Astrocyte (in vitro differentiated cells and primary cell): ENCODE measurements at regions not wholly inside any gene's neighbourhood (a gene's known extent, or its start where the extent isn't known, plus 50 kb on each side); places are given as distances from the start of the nearest gene placed in this dataset.

ENCODE experiments used
- DNase-seq: peaks from one replicate; pipeline ENCODE4 v3.0.0-alpha.2; 2010; ENCODE audit warnings: low read depth
- FAIRE-seq: peaks from 2 replicates; lab custom pipeline; 2011; peaks lifted over from hg19 to GRCh38; lab: Jason Lieb, UNC
- H2AFZ ChIP-seq: 2 replicates; pipeline ENCODE4 v1.6.0; 2012; ENCODE audit warnings: low read depth, low read length, inconsistent platforms
- H3K27ac ChIP-seq: 2 replicates; pipeline ENCODE4 v1.5.1; 2011; ENCODE audit warnings: low read depth, low read length, inconsistent platforms
- H3K27me3 ChIP-seq: 2 replicates; pipeline ENCODE4 v1.6.0; 2011; ENCODE audit warnings: low read length, inconsistent platforms; ENCODE audit not compliant: insufficient read depth
- H3K36me3 ChIP-seq: 2 replicates; pipeline ENCODE4 v1.5.1; 2011; ENCODE audit warnings: low read length, inconsistent platforms; ENCODE audit not compliant: insufficient read depth
- H3K4me1 ChIP-seq: 2 replicates; pipeline ENCODE4 v1.5.1; 2011; ENCODE audit warnings: low read length, inconsistent platforms; ENCODE audit not compliant: insufficient read depth
- H3K4me2 ChIP-seq: 2 replicates; pipeline ENCODE4 v1.6.0; 2012; ENCODE audit warnings: low read length, inconsistent platforms
- H3K4me3 ChIP-seq: 2 replicates; pipeline ENCODE4 v1.5.1; 2011; ENCODE audit warnings: low read depth, mild to moderate bottlenecking, low read length, inconsistent platforms; ENCODE audit not compliant: insufficient read depth
- H3K79me2 ChIP-seq: 2 replicates; pipeline ENCODE4 v1.6.0; 2012; ENCODE audit warnings: mild to moderate bottlenecking, low read length, inconsistent platforms; ENCODE audit not compliant: insufficient read depth
- H3K9ac ChIP-seq: 2 replicates; pipeline ENCODE4 v1.6.0; 2012; ENCODE audit warnings: mild to moderate bottlenecking, low read length, inconsistent platforms
- H3K9me3 ChIP-seq: 2 replicates; pipeline ENCODE4 v1.5.1; 2012; ENCODE audit warnings: low read depth, mild to moderate bottlenecking, low read length, inconsistent platforms; ENCODE audit not compliant: insufficient read depth
- H4K20me1 ChIP-seq: 2 replicates; pipeline ENCODE4 v1.6.0; 2012; ENCODE audit warnings: low read length, inconsistent platforms; ENCODE audit not compliant: insufficient read depth
- H3K27ac Mint-ChIP-seq: one replicate; pipeline ENCODE4 v1.8.0; 2021; ENCODE audit warnings: mild to moderate bottlenecking, mixed read lengths; ENCODE audit not compliant: unreplicated experiment
- H3K27me3 Mint-ChIP-seq: one replicate; pipeline ENCODE4 v1.8.0; 2021; ENCODE audit warnings: low read depth, mixed read lengths; ENCODE audit not compliant: unreplicated experiment
- H3K36me3 Mint-ChIP-seq: one replicate; pipeline ENCODE4 v1.8.0; 2021; ENCODE audit warnings: low read depth, mixed read lengths; ENCODE audit not compliant: unreplicated experiment
- H3K4me1 Mint-ChIP-seq: one replicate; pipeline ENCODE4 v1.8.0; 2021; ENCODE audit warnings: low read depth, mixed read lengths; ENCODE audit not compliant: unreplicated experiment
- H3K4me3 Mint-ChIP-seq: one replicate; pipeline ENCODE4 v1.8.0; 2021; ENCODE audit warnings: mild to moderate bottlenecking, moderate library complexity, mixed read lengths; ENCODE audit not compliant: unreplicated experiment
- H3K9me3 Mint-ChIP-seq: one replicate; pipeline ENCODE4 v1.8.0; 2021; ENCODE audit warnings: mild to moderate bottlenecking, mixed read lengths; ENCODE audit not compliant: unreplicated experiment
- CTCF ChIP-seq: IDR thresholded peaks from 2 replicates; pipeline ENCODE4 v1.5.1; 2011; ENCODE audit warnings: low read depth, mild to moderate bottlenecking, inconsistent platforms, low read length, moderate library complexity; ENCODE audit not compliant: insufficient read depth
- EZH2 ChIP-seq: IDR thresholded peaks from 2 replicates; pipeline ENCODE4 v1.6.1; 2012; ENCODE audit warnings: mild to moderate bottlenecking, low read length, inconsistent platforms; ENCODE audit not compliant: insufficient read depth

- no peak overlapping the region for H3K27ac Mint-ChIP-seq
- no peak overlapping the region for H2AFZ ChIP-seq
- no peaks in the 10 kb centered on the region for H3K36me3 ChIP-seq
- H3K4me1 ChIP-seq: no peaks in the 10 kb centered on the region
- H3K36me3 Mint-ChIP-seq: peaks cover 2% of the 10 kb centered on the region
- FAIRE-seq (no peak), DNase-seq (no peak)
- H4K20me1 ChIP-seq: no peaks in the 10 kb centered on the region
- TF ChIP-seq CTCF (no peak), EZH2 (no peak)
- no peaks in the 10 kb centered on the region for H3K79me2 ChIP-seq
- peaks cover 16% of the 10 kb centered on the region for H3K9me3 ChIP-seq
- no peak overlapping the region for H3K9ac ChIP-seq
- peaks cover 38% of the 10 kb centered on the region for H3K9me3 Mint-ChIP-seq
- peaks cover 3% of the 10 kb centered on the region for H3K27me3 Mint-ChIP-seq
- H3K4me3 Mint-ChIP-seq: no peak overlapping the region
- H3K4me3 ChIP-seq: no peak overlapping the region
- H3K4me2 ChIP-seq: no peak overlapping the region
- no peaks in the 10 kb centered on the region for H3K4me1 Mint-ChIP-seq
- H3K27ac ChIP-seq: no peak overlapping the region
- no peaks in the 10 kb centered on the region for H3K27me3 ChIP-seq
Measured at GRCh38 chr4:77336411-77337142, 179.6 kb downstream of the CCNG2 start.

- no peaks in the 10 kb centered on the region for H3K79me2 ChIP-seq
- peaks cover 3% of the 10 kb centered on the region for H3K27me3 Mint-ChIP-seq
- TF ChIP-seq EZH2: no peak
- TF ChIP-seq CTCF: no peak
- H3K4me2 ChIP-seq: no peak overlapping the region
- peaks cover 10% of the 10 kb centered on the region for H3K9me3 ChIP-seq
- H3K4me3 ChIP-seq: no peak overlapping the region
- no peaks in the 10 kb centered on the region for H4K20me1 ChIP-seq
- H2AFZ ChIP-seq: no peak overlapping the region
- H3K4me1 Mint-ChIP-seq: peaks cover 4% of the 10 kb centered on the region
- DNase-seq: no peak
- peaks cover 2% of the 10 kb centered on the region for H3K27me3 ChIP-seq
- H3K27ac ChIP-seq: no peak overlapping the region
- peak overlapping the region; percentile 53 for H3K27ac Mint-ChIP-seq
- no peaks in the 10 kb centered on the region for H3K36me3 ChIP-seq
- H3K36me3 Mint-ChIP-seq: peaks cover 3% of the 10 kb centered on the region
- no peaks in the 10 kb centered on the region for H3K4me1 ChIP-seq
- no peak for FAIRE-seq
- H3K4me3 Mint-ChIP-seq: no peak overlapping the region
- peaks cover 38% of the 10 kb centered on the region for H3K9me3 Mint-ChIP-seq
- no peak overlapping the region for H3K9ac ChIP-seq
Measured at GRCh38 chr4:77342170-77342810, 185.3 kb downstream of the CCNG2 start.

GRCh38 chr4:77344001-77344400 lies 187.0 kb downstream of the CCNG2 start:
- H3K27me3 Mint-ChIP-seq: peaks cover under 1% of the 10 kb centered on the region
- no peak overlapping the region for H3K27ac ChIP-seq
- no peak overlapping the region for H3K4me2 ChIP-seq
- TF ChIP-seq CTCF: no peak
- no peak for TF ChIP-seq EZH2
- no peak for FAIRE-seq
- peaks cover 7% of the 10 kb centered on the region for H3K4me1 Mint-ChIP-seq
- DNase-seq: no peak
- no peak overlapping the region for H2AFZ ChIP-seq
- peak overlapping the region; percentile 56 for H3K27ac Mint-ChIP-seq
- no peak overlapping the region for H3K4me3 ChIP-seq
- no peaks in the 10 kb centered on the region for H3K4me1 ChIP-seq
- peaks cover 2% of the 10 kb centered on the region for H3K27me3 ChIP-seq
- H3K36me3 Mint-ChIP-seq: peaks cover 3% of the 10 kb centered on the region
- H3K9me3 ChIP-seq: peaks cover 10% of the 10 kb centered on the region
- no peaks in the 10 kb centered on the region for H3K36me3 ChIP-seq
- H3K9me3 Mint-ChIP-seq: peaks cover 38% of the 10 kb centered on the region
- no peaks in the 10 kb centered on the region for H4K20me1 ChIP-seq
- no peak overlapping the region for H3K4me3 Mint-ChIP-seq
- no peak overlapping the region for H3K9ac ChIP-seq
- H3K79me2 ChIP-seq: no peaks in the 10 kb centered on the region
